ENCODE measurements at regions not wholly inside any gene's neighbourhood (a gene's known extent, or its start where the extent isn't known, plus 50 kb on each side); places are given as distances from the start of the nearest gene placed in this dataset.

- TF ChIP-seq POLR2A (IDR thresholded peaks at IDR 0.05; ENCODE audit: low read length) = no peak
- TF ChIP-seq GATA1 (IDR thresholded peaks at IDR 0.05; ENCODE audit: low read depth, low read length) = no peak
Measured at GRCh38 chr2:217030081-217030480, 170.2 kb upstream of the TNP1 start.
